Stimulated activated CD8-positive, alpha-beta memory T cell treated with anti-CD3 and anti-CD28 coated beads, Interleukin-12 subunit alpha, Interleukin-12 subunit beta, amount 100 ng/mL, for 1 hour (primary cell): ENCODE measurements at regions not wholly inside any gene's neighbourhood (a gene's known extent, or its start where the extent isn't known, plus 50 kb on each side); places are given as distances from the start of the nearest gene placed in this dataset.

ENCODE experiments used
- DNase-seq: peaks from one replicate; pipeline ENCODE4 v3.0.0-alpha.2; 2020; ENCODE audit warnings: low read depth

- no peak for DNase-seq
Observed at GRCh38 chr7:136256491-136256890, 279.3 kb upstream of the MTPN start.

- DNase-seq = no peak
Observed at GRCh38 chr7:136254148-136254547, 277.0 kb upstream of the MTPN start.

- DNase-seq = no peak
Observed at GRCh38 chr7:136251826-136252225, 274.7 kb upstream of the MTPN start.

GRCh38 chr7:136247211-136247610, 270.1 kb upstream of the MTPN start:
- no peak for DNase-seq

GRCh38 chr7:136245327-136246004, 268.3 kb upstream of the MTPN start:
- DNase-seq = no peak

- DNase-seq = no peak
Observed at GRCh38 chr7:136234040-136234439, 256.9 kb upstream of the MTPN start.

GRCh38 chr7:136230210-136230609, 253.1 kb upstream of the MTPN start:
- DNase-seq = no peak

GRCh38 chr7:136229790-136230189, 252.6 kb upstream of the MTPN start:
- no peak for DNase-seq

- no peak for DNase-seq
Observed at GRCh38 chr7:136228171-136228570, 251.0 kb upstream of the MTPN start.

- no peak for DNase-seq
Observed at GRCh38 chr7:136214356-136214755, 237.2 kb upstream of the MTPN start.

GRCh38 chr7:136213012-136213411, 235.9 kb upstream of the MTPN start:
- no peak for DNase-seq

- DNase-seq = no peak
Observed at GRCh38 chr7:136210664-136211063, 233.5 kb upstream of the MTPN start.

- DNase-seq = no peak
Observed at GRCh38 chr7:136210079-136210478, 232.9 kb upstream of the MTPN start.

GRCh38 chr7:136205956-136206355, 228.8 kb upstream of the MTPN start:
- DNase-seq = no peak

- no peak for DNase-seq
Observed at GRCh38 chr7:136198168-136198567, 221.0 kb upstream of the MTPN start.

- no peak for DNase-seq
Observed at GRCh38 chr7:136194878-136195277, 217.7 kb upstream of the MTPN start.

GRCh38 chr7:136193940-136194339, 216.8 kb upstream of the MTPN start:
- no peak for DNase-seq

- no peak for DNase-seq
Observed at GRCh38 chr7:136189506-136189998, 212.4 kb upstream of the MTPN start.

GRCh38 chr7:136186281-136186680, 209.1 kb upstream of the MTPN start:
- DNase-seq = no peak

- no peak for DNase-seq
Observed at GRCh38 chr7:136184719-136185118, 207.6 kb upstream of the MTPN start.

GRCh38 chr7:136183981-136184380, 206.8 kb upstream of the MTPN start:
- DNase-seq = no peak

GRCh38 chr7:136180984-136181383, 203.8 kb upstream of the MTPN start:
- no peak for DNase-seq

GRCh38 chr7:136179851-136180721, 202.9 kb upstream of the MTPN start:
- no peak for DNase-seq
